ENCODE measurements at regions not wholly inside any gene's neighbourhood (a gene's known extent, or its start where the extent isn't known, plus 50 kb on each side); places are given as distances from the start of the nearest gene placed in this dataset.

DNA sequence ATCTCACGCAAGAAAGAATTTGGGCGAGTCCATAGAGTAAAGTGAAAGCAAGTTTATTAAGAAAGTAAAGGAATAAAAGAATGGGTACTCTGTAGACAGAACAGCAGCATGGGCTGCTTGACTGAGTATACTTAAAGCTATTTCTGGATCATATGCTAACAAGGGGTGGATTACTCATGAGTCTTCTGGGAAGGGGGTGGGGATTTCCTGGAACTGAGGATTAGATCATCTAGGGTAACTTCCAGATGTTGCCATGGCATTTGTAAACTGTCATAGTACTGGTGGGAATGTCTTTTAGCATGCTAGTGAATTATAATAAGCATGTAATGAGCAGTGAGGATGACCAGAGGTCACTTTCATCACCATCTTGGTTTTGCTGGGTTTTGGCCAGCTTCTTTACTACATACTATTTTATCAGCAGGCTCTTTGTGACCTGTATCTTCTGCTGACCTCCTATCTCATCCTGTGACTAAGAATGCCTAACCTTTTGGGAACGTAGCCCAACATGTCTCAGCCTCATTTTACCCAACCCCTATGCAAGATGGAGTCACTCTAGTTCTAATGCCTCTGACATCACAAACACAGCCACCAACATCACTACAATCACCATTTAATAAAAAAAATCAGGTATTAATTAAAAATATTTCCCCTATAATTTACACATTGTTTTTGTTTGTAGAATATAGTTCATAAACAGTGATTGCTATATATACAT, 890.7 kb upstream of the EPHA6 start:
- H3K27ac ChIP-seq (ENCODE audit: low read depth in 1 of 2, low read length in 1 of 2): no peak overlapping the region
- no peak overlapping the region for H3K9ac ChIP-seq (ENCODE audit: insufficient read depth in 1 of 2, low read length in 2 of 2)
- H3K36me3 ChIP-seq (ENCODE audit: control insufficient read depth in 4 of 4, insufficient read depth in 4 of 4, low read length in 4 of 4): no peaks in the 10 kb centered on the region
- ATAC-seq (ENCODE audit: insufficient read depth, low FRiP score) (peak; percentile 78), DNase-seq (peak in 2 of 3 donors; percentile 8 to 12)
- WGBS, 2 donors: 57 to 61% methylated on average over 3 of the region's 3 CpGs
- no peak overlapping the region for H3K4me3 ChIP-seq
- peaks cover 0 to 3% (median 0%) of the 10 kb centered on the region in 4 donors for H3K9me3 ChIP-seq (ENCODE audit: control insufficient read depth in 4 of 4, insufficient read depth in 3 of 4, low read length in 3 of 4)
- TF ChIP-seq, protein P1, sequence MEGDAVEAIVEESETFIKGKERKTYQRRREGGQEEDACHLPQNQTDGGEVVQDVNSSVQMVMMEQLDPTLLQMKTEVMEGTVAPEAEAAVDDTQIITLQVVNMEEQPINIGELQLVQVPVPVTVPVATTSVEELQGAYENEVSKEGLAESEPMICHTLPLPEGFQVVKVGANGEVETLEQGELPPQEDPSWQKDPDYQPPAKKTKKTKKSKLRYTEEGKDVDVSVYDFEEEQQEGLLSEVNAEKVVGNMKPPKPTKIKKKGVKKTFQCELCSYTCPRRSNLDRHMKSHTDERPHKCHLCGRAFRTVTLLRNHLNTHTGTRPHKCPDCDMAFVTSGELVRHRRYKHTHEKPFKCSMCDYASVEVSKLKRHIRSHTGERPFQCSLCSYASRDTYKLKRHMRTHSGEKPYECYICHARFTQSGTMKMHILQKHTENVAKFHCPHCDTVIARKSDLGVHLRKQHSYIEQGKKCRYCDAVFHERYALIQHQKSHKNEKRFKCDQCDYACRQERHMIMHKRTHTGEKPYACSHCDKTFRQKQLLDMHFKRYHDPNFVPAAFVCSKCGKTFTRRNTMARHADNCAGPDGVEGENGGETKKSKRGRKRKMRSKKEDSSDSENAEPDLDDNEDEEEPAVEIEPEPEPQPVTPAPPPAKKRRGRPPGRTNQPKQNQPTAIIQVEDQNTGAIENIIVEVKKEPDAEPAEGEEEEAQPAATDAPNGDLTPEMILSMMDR (IDR thresholded peaks at IDR 0.05; ENCODE audit: control extremely low read depth, extremely low read depth): no peak
- no peaks in the 10 kb centered on the region for H3K27me3 ChIP-seq (ENCODE audit: control insufficient read depth in 3 of 3, insufficient read depth in 3 of 3, low read length in 2 of 3)
- no peaks in the 10 kb centered on the region for H3K4me1 ChIP-seq (ENCODE audit: control insufficient read depth in 5 of 5, insufficient read depth in 5 of 5, low read length in 5 of 5)

GRCh38 chr3:95926904-95927501, 887.4 kb upstream of the EPHA6 start:
- H3K27me3 ChIP-seq (ENCODE audit: control insufficient read depth in 3 of 3, insufficient read depth in 3 of 3, low read length in 2 of 3): no peaks in the 10 kb centered on the region
- TF ChIP-seq, protein P1 (IDR thresholded peaks at IDR 0.05; ENCODE audit: control extremely low read depth, extremely low read depth): no peak
- 73 to 74% methylated on average over 9 of the region's 9 CpGs for WGBS, 2 donors
- H3K27ac ChIP-seq (ENCODE audit: low read depth in 1 of 2, low read length in 1 of 2): no peak overlapping the region
- no peaks in the 10 kb centered on the region for H3K36me3 ChIP-seq (ENCODE audit: control insufficient read depth in 4 of 4, insufficient read depth in 4 of 4, low read length in 4 of 4)
- no peak overlapping the region for H3K4me3 ChIP-seq
- no peak overlapping the region for H3K9ac ChIP-seq (ENCODE audit: insufficient read depth in 1 of 2, low read length in 2 of 2)
- DNase-seq (no peak), ATAC-seq (ENCODE audit: insufficient read depth, low FRiP score) (no peak)
- H3K4me1 ChIP-seq (ENCODE audit: control insufficient read depth in 5 of 5, insufficient read depth in 5 of 5, low read length in 5 of 5): no peaks in the 10 kb centered on the region
- H3K9me3 ChIP-seq (ENCODE audit: control insufficient read depth in 4 of 4, insufficient read depth in 3 of 4, low read length in 3 of 4): peaks cover 0 to 3% (median 0%) of the 10 kb centered on the region in 4 donors

GRCh38 chr3:95934181-95934580, 880.2 kb upstream of the EPHA6 start:
- H3K4me1 ChIP-seq (ENCODE audit: control insufficient read depth in 5 of 5, insufficient read depth in 5 of 5, low read length in 5 of 5): no peaks in the 10 kb centered on the region
- TF ChIP-seq, protein P1 (IDR thresholded peaks at IDR 0.05; ENCODE audit: control extremely low read depth, extremely low read depth): no peak
- H3K36me3 ChIP-seq (ENCODE audit: control insufficient read depth in 4 of 4, insufficient read depth in 4 of 4, low read length in 4 of 4): no peaks in the 10 kb centered on the region
- H3K27me3 ChIP-seq (ENCODE audit: control insufficient read depth in 3 of 3, insufficient read depth in 3 of 3, low read length in 2 of 3): no peaks in the 10 kb centered on the region
- whole genome bisulfite sequencing, 2 donors: 70 to 72% methylated on average over 1 of the region's 1 CpG
- ATAC-seq (ENCODE audit: insufficient read depth, low FRiP score) (no peak), DNase-seq (no peak)
- no peak overlapping the region for H3K9ac ChIP-seq (ENCODE audit: insufficient read depth in 1 of 2, low read length in 2 of 2)
- no peaks in the 10 kb centered on the region for H3K9me3 ChIP-seq (ENCODE audit: control insufficient read depth in 4 of 4, insufficient read depth in 3 of 4, low read length in 3 of 4)
- H3K4me3 ChIP-seq: no peak overlapping the region
- no peak overlapping the region for H3K27ac ChIP-seq (ENCODE audit: low read depth in 1 of 2, low read length in 1 of 2)
